SK-N-SH treated with all-trans-retinoic acid at 6 μM for 48 hours (cell line): ENCODE measurements at regions not wholly inside any gene's neighbourhood (a gene's known extent, or its start where the extent isn't known, plus 50 kb on each side); places are given as distances from the start of the nearest gene placed in this dataset.
A peak's percentile ranks its signal among the peaks of the same experiment; 100 is the strongest.

Source experiments
- ATAC-seq: fragments of 200-7000 bp; cut with Tn5 transposase; 3 replicates; pipeline ENCODE4 v1.9.1; 2020; ENCODE audit warnings: mild to moderate bottlenecking, moderate library complexity
- ARNTL ChIP-seq: fragments of 450-650 bp; formaldehyde crosslinking; IDR thresholded peaks from 2 replicates; pipeline ENCODE4 v1.5.0; 2020; ENCODE audit warnings: low read depth, mild to moderate bottlenecking, moderate library complexity, borderline replicate concordance
- BACH2 ChIP-seq: fragments of 250-450 bp; sonication (Bioruptor Pico); IDR thresholded peaks from 2 replicates; pipeline ENCODE4 v1.9.0; 2021; ENCODE audit warnings: mild to moderate bottlenecking, borderline replicate concordance
- CSDC2 ChIP-seq: fragments of 250-450 bp; sonication (Bioruptor Pico); IDR thresholded peaks from 2 replicates; pipeline ENCODE4 v1.5.0; 2020; ENCODE audit warnings: mild to moderate bottlenecking, moderate library complexity
- ESRRG ChIP-seq: fragments of 250-450 bp; sonication (Bioruptor Pico); IDR thresholded peaks from 2 replicates; pipeline ENCODE4 v1.6.1; 2021; ENCODE audit warnings: mild to moderate bottlenecking
- GLIS3 ChIP-seq: fragments of 250-450 bp; sonication (Bioruptor Pico); IDR thresholded peaks from 2 replicates; pipeline ENCODE4 v1.5.0; 2020; ENCODE audit warnings: mild to moderate bottlenecking, moderate library complexity
- ISL1 ChIP-seq: fragments of 250-450 bp; sonication (Bioruptor Pico); IDR thresholded peaks from 2 replicates; pipeline ENCODE4 v2.1.2; 2022; ENCODE audit warnings: mild to moderate bottlenecking, moderate library complexity
- OSR1 ChIP-seq: fragments of 250-450 bp; sonication (Bioruptor Pico); IDR thresholded peaks from 2 replicates; pipeline ENCODE4 v1.8.0; 2022; ENCODE audit warnings: moderate library complexity, mild to moderate bottlenecking, inconsistent platforms
- PPARA ChIP-seq: fragments of 250-450 bp; sonication (Bioruptor Pico); IDR thresholded peaks from 2 replicates; pipeline ENCODE4 v1.5.0; 2020; ENCODE audit warnings: mild to moderate bottlenecking, borderline replicate concordance
- RARB ChIP-seq: fragments of 250-450 bp; sonication (Bioruptor Pico); IDR thresholded peaks from 2 replicates; pipeline ENCODE4 v1.8.0; 2021; ENCODE audit warnings: mild to moderate bottlenecking, moderate library complexity
- SNAI2 ChIP-seq: fragments of 250-450 bp; sonication (Bioruptor Pico); IDR thresholded peaks from 2 replicates; pipeline ENCODE4 v1.5.0; 2020; ENCODE audit warnings: mild to moderate bottlenecking, moderate library complexity
- TCF4 ChIP-seq: fragments of 250-450 bp; sonication (Bioruptor Pico); IDR thresholded peaks from 2 replicates; pipeline ENCODE4 v1.8.0; 2021; ENCODE audit warnings: mild to moderate bottlenecking, moderate library complexity, borderline replicate concordance
- TOX ChIP-seq: fragments of 250-450 bp; sonication (Bioruptor Pico); IDR thresholded peaks from 2 replicates; pipeline ENCODE4 v1.8.0; 2021; ENCODE audit warnings: mild to moderate bottlenecking, moderate library complexity, borderline replicate concordance
- ZC3H10 ChIP-seq: fragments of 250-450 bp; sonication (Bioruptor Pico); IDR thresholded peaks from 2 replicates; pipeline ENCODE4 v1.5.1; 2021; ENCODE audit warnings: mild to moderate bottlenecking, moderate library complexity
- ZFP3 ChIP-seq: fragments of 250-450 bp; sonication (Bioruptor Pico); IDR thresholded peaks from 2 replicates; pipeline ENCODE4 v1.5.0; 2020; ENCODE audit warnings: mild to moderate bottlenecking, moderate library complexity
- ZFP30 ChIP-seq: fragments of 450-650 bp; formaldehyde crosslinking; IDR thresholded peaks from 2 replicates; pipeline ENCODE4 v1.5.0; 2022; ENCODE audit warnings: mild to moderate bottlenecking, moderate library complexity
- ZNF565 ChIP-seq: fragments of 450-650 bp; formaldehyde crosslinking; conservative IDR thresholded peaks from 2 replicates; pipeline ENCODE4 v1.5.0; 2020; ENCODE audit warnings: low read depth, mild to moderate bottlenecking, moderate library complexity
- ZNF70 ChIP-seq: fragments of 450-650 bp; formaldehyde crosslinking; IDR thresholded peaks from 2 replicates; pipeline ENCODE4 v1.5.0; 2020; ENCODE audit warnings: mild to moderate bottlenecking, moderate library complexity
- TF ChIP-seq, protein P1 (sequence below): fragments of 250-450 bp; sonication (Bioruptor Pico); IDR thresholded peaks from 2 replicates; pipeline ENCODE4 v1.5.1; 2021; ENCODE audit warnings: mild to moderate bottlenecking, moderate library complexity
- TF ChIP-seq, protein P2 (sequence below): fragments of 250-450 bp; sonication (Bioruptor Pico); IDR thresholded peaks from 2 replicates; pipeline ENCODE4 v1.5.1; 2020; ENCODE audit warnings: low read depth, mild to moderate bottlenecking, moderate library complexity
- TF ChIP-seq, protein P3 (sequence below): fragments of 250-450 bp; sonication (Bioruptor Pico); IDR thresholded peaks from 2 replicates; pipeline ENCODE4 v1.5.0; 2020; ENCODE audit warnings: mild to moderate bottlenecking, moderate library complexity
- TF ChIP-seq, protein P4 (sequence below): fragments of 250-450 bp; sonication (Bioruptor Pico); IDR thresholded peaks from 2 replicates; pipeline ENCODE4 v1.8.0; 2020; ENCODE audit warnings: mild to moderate bottlenecking, moderate library complexity, borderline replicate concordance
- TF ChIP-seq, protein P5 (sequence below): fragments of 250-450 bp; sonication (Bioruptor Pico); IDR thresholded peaks from 2 replicates; pipeline ENCODE4 v1.8.0; 2021; ENCODE audit warnings: low read depth, mild to moderate bottlenecking, moderate library complexity, borderline replicate concordance

DNA sequence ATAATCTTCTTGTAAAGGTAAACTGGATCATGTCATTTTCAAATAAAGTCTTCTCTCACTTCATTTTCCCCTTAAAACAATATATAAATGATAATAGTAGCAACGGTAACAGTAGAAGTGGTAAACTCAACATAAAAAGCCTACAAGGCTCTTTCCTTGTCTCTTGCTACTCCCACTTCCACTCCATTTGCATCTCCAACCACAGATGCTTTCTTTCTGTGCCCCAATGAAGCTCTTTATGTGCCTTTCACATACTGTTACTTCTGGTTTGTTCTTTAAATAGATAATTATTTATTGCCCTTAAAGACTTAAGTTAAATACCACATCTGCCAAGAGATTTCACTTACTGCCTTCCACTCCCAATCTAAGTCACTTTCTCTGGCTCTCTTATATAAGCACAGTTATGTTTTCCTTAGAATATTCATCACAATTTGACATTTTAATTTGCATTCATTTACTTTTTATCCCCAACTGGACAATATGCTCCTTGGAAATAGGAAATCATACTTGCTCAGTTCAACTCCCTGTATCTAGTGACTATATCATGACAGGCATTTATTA lies 149.9 kb downstream of the CRPPA start:
- no peak for TF ChIP-seq ZFP30
- TF ChIP-seq, all 23 proteins: peak for 0
- ATAC-seq, result no peak

DNA sequence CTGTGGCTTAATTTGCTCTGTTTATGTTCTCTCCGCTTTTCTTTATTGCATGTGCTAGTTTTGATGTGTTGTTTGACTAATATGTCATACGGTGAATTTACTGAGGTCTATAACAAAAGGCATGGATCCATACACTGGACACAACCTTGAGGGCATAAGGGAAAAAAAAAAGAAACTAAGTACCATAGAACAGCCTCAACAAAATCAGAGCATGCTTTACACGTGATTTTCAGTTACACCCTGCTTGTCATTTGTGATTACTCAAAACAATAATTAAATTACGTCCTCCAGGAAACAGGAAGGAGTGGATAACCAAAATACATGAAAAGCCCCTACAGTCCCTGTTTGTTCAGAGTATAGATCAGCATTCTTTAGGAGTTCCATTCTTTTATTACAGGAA lies 150.5 kb downstream of the CRPPA start:
- TF ChIP-seq OSR1 (no peak), BACH2 (no peak), ZNF565 (CRISPR knock-in tag) (no peak), ARNTL (CRISPR knock-in tag) (no peak), GLIS3 (no peak), CSDC2 (CRISPR knock-in tag) (no peak), RARB (CRISPR knock-in tag) (no peak), ESRRG (CRISPR knock-in tag) (no peak), ZC3H10 (no peak), PPARA (CRISPR knock-in tag) (no peak), ISL1 (CRISPR knock-in tag) (no peak), TOX (CRISPR knock-in tag) (no peak), SNAI2 (CRISPR knock-in tag) (no peak)
- TF ChIP-seq, protein P1, sequence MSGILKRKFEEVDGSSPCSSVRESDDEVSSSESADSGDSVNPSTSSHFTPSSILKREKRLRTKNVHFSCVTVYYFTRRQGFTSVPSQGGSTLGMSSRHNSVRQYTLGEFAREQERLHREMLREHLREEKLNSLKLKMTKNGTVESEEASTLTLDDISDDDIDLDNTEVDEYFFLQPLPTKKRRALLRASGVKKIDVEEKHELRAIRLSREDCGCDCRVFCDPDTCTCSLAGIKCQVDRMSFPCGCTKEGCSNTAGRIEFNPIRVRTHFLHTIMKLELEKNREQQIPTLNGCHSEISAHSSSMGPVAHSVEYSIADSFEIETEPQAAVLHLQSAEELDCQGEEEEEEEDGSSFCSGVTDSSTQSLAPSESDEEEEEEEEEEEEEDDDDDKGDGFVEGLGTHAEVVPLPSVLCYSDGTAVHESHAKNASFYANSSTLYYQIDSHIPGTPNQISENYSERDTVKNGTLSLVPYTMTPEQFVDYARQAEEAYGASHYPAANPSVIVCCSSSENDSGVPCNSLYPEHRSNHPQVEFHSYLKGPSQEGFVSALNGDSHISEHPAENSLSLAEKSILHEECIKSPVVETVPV (CRISPR knock-in tag), result no peak
- TF ChIP-seq, protein P2, sequence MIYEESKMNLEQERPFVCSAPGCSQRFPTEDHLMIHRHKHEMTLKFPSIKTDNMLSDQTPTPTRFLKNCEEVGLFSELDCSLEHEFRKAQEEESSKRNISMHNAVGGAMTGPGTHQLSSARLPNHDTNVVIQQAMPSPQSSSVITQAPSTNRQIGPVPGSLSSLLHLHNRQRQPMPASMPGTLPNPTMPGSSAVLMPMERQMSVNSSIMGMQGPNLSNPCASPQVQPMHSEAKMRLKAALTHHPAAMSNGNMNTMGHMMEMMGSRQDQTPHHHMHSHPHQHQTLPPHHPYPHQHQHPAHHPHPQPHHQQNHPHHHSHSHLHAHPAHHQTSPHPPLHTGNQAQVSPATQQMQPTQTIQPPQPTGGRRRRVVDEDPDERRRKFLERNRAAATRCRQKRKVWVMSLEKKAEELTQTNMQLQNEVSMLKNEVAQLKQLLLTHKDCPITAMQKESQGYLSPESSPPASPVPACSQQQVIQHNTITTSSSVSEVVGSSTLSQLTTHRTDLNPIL (CRISPR knock-in tag), result no peak

DNA sequence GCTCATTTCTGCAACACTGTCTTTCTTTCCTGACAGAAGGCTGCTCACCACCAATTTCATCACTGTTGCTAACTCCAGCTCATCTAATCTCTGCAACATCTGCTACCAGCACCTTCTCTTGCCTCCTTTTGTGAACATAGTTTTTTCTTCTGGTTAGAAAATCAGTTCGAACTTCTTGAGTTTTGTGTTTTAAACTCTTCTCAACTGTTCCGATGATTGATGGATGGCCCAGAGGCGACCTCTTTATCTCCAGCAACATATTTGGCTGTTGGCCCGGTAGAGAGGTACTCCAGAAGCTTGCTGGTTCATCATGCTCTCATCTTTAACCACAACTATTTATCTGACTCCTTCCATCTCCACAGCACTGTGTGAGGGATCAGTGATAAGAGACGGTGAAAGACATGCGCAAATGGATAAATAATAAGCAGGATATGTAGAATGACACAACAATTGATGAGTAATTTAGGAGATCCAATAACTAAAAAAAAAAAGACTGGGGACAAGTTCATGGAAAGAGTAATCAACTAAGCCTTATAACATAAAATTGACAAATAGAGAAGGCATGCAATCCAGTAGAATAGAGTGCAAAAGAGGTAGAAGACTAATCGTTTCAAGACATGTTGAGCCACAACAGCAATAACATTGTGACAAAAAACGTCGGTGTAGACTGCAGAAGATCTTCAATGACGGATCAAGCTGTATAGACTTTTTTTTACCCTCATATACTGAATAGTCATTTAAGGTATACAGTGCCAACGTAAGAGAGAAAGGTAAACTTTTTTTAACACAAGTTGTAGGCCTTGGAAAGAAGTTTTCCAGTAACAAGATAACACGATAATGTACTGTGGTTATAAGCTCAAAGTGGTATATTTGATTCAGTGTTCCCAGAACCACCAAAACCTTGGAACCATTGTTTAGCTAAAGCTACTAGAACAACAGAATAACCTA lies 152.2 kb downstream of the CRPPA start:
- peak; percentile 91 for ATAC-seq
- TF ChIP-seq ZNF565 (CRISPR knock-in tag) (no peak), CSDC2 (CRISPR knock-in tag) (0 out of 2 replicates have a peak, but pooled peaks have one; percentile 87), ISL1 (CRISPR knock-in tag) (peak; percentile 95), ARNTL (CRISPR knock-in tag) (no peak), SNAI2 (CRISPR knock-in tag) (peak; percentile 57; the same call in 1 of the 2 replicates), ESRRG (CRISPR knock-in tag) (no peak), OSR1 (no peak), ZNF70 (CRISPR knock-in tag) (no peak), BACH2 (no peak), TCF4 (CRISPR knock-in tag) (peak; percentile 47; the same call in 1 of the 2 replicates), GLIS3 (peak; percentile 89; the same call in 1 of the 2 replicates), ZFP30 (no peak), PPARA (CRISPR knock-in tag) (no peak), ZFP3 (CRISPR knock-in tag) (peak; percentile 77; the same call in 1 of the 2 replicates), ZC3H10 (peak; percentile 54; the same call in 1 of the 2 replicates), TOX (CRISPR knock-in tag) (peak; percentile 91; the same call in 1 of the 2 replicates), RARB (CRISPR knock-in tag) (0 out of 2 replicates have a peak, but pooled peaks have one; percentile 43)
- TF ChIP-seq, protein P2 (CRISPR knock-in tag), result peak; percentile 86
- TF ChIP-seq, protein P3, sequence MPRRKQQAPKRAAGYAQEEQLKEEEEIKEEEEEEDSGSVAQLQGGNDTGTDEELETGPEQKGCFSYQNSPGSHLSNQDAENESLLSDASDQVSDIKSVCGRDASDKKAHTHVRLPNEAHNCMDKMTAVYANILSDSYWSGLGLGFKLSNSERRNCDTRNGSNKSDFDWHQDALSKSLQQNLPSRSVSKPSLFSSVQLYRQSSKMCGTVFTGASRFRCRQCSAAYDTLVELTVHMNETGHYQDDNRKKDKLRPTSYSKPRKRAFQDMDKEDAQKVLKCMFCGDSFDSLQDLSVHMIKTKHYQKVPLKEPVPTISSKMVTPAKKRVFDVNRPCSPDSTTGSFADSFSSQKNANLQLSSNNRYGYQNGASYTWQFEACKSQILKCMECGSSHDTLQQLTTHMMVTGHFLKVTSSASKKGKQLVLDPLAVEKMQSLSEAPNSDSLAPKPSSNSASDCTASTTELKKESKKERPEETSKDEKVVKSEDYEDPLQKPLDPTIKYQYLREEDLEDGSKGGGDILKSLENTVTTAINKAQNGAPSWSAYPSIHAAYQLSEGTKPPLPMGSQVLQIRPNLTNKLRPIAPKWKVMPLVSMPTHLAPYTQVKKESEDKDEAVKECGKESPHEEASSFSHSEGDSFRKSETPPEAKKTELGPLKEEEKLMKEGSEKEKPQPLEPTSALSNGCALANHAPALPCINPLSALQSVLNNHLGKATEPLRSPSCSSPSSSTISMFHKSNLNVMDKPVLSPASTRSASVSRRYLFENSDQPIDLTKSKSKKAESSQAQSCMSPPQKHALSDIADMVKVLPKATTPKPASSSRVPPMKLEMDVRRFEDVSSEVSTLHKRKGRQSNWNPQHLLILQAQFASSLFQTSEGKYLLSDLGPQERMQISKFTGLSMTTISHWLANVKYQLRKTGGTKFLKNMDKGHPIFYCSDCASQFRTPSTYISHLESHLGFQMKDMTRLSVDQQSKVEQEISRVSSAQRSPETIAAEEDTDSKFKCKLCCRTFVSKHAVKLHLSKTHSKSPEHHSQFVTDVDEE (CRISPR knock-in tag), result no peak; the same call in 1 of the 2 replicates
- TF ChIP-seq, protein P4, sequence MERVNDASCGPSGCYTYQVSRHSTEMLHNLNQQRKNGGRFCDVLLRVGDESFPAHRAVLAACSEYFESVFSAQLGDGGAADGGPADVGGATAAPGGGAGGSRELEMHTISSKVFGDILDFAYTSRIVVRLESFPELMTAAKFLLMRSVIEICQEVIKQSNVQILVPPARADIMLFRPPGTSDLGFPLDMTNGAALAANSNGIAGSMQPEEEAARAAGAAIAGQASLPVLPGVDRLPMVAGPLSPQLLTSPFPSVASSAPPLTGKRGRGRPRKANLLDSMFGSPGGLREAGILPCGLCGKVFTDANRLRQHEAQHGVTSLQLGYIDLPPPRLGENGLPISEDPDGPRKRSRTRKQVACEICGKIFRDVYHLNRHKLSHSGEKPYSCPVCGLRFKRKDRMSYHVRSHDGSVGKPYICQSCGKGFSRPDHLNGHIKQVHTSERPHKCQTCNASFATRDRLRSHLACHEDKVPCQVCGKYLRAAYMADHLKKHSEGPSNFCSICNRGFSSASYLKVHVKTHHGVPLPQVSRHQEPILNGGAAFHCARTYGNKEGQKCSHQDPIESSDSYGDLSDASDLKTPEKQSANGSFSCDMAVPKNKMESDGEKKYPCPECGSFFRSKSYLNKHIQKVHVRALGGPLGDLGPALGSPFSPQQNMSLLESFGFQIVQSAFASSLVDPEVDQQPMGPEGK, result peak; percentile 80; the same call in 1 of the 2 replicates
- TF ChIP-seq, protein P1 (CRISPR knock-in tag), result no peak
- TF ChIP-seq, protein P5, sequence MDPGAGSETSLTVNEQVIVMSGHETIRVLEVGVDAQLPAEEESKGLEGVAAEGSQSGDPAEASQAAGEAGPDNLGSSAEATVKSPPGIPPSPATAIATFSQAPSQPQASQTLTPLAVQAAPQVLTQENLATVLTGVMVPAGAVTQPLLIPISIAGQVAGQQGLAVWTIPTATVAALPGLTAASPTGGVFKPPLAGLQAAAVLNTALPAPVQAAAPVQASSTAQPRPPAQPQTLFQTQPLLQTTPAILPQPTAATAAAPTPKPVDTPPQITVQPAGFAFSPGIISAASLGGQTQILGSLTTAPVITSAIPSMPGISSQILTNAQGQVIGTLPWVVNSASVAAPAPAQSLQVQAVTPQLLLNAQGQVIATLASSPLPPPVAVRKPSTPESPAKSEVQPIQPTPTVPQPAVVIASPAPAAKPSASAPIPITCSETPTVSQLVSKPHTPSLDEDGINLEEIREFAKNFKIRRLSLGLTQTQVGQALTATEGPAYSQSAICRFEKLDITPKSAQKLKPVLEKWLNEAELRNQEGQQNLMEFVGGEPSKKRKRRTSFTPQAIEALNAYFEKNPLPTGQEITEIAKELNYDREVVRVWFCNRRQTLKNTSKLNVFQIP (CRISPR knock-in tag), result no peak

More for the DNA sequence above, 150.5 kb downstream of the CRPPA start:
- ATAC-seq, result no peak
